Spleen (tissue), 11 donors: ENCODE measurements at regions not wholly inside any gene's neighbourhood (a gene's known extent, or its start where the extent isn't known, plus 50 kb on each side); places are given as distances from the start of the nearest gene placed in this dataset.

Source experiments
- DNase-seq: peaks from one replicate; pipeline ENCODE4 v3.0.0-alpha.2; 2020
- H3K27ac ChIP-seq, 8 donors: fragments of 200-600 bp; sonication (generic) in 7 of 8; 1 replicate in 4 of 8; 2 replicates in 4 of 8; pipeline versions ENCODE4 v1.5.0 to v1.8.0; 2016 to 2021; ENCODE audit warnings: inconsistent platforms in 4 of 8, mild to moderate bottlenecking in 4 of 8, moderate library complexity in 1 of 8
- H3K27me3 ChIP-seq, 7 donors: fragments of 200-600 bp; sonication (generic) in 6 of 7; replicated peaks in 1 of 7; 1 replicate in 4 of 7; 2 replicates in 3 of 7; pipeline versions ENCODE4 v1.5.0 to v1.8.0; 2016 to 2021; ENCODE audit warnings: inconsistent platforms in 3 of 7, mild to moderate bottlenecking in 1 of 7
- H3K36me3 ChIP-seq, 6 donors: fragments of 200-600 bp; sonication (generic) in 5 of 6; 1 replicate in 4 of 6; 2 replicates in 2 of 6; pipeline versions ENCODE4 v1.5.0 to v1.8.0; 2016 to 2021; ENCODE audit warnings: inconsistent platforms in 2 of 6
- H3K4me1 ChIP-seq, 6 donors: fragments of 200-600 bp; sonication (generic) in 5 of 6; 1 replicate in 3 of 6; 2 replicates in 3 of 6; pipeline versions ENCODE4 v1.5.0 to v1.8.0; 2016 to 2021; ENCODE audit warnings: inconsistent platforms in 3 of 6
- H3K4me3 ChIP-seq, 8 donors: fragments of 200-600 bp; sonication (generic) in 7 of 8; 1 replicate in 4 of 8; 2 replicates in 4 of 8; pipeline versions ENCODE4 v1.5.0 to v1.8.0; 2016 to 2021; ENCODE audit warnings: inconsistent platforms in 4 of 8, mild to moderate bottlenecking in 4 of 8, moderate library complexity in 2 of 8
- H3K9me3 ChIP-seq, 8 donors: fragments of 200-600 bp; sonication (generic) in 7 of 8; 1 replicate in 4 of 8; 2 replicates in 4 of 8; pipeline versions ENCODE4 v1.5.0 to v1.8.0; 2016 to 2021; ENCODE audit warnings: inconsistent platforms in 4 of 8
- CTCF ChIP-seq, 11 experiments: fragments of 200-600 bp in 7 of 11; fragments of 450-650 bp in 4 of 11; sonication (generic) in 4 of 11; IDR thresholded peaks in 8 of 11; conservative IDR thresholded peaks in 3 of 11; 1 replicate in 7 of 11; 2 replicates in 4 of 11; pipeline versions ENCODE4 v1.4.0 to v1.8.0; 2016 to 2021; ENCODE audit warnings: antibody characterized with exemption in 11 of 11, inconsistent platforms in 4 of 11, mild to moderate bottlenecking in 1 of 11
- POLR2A ChIP-seq, 3 donors: fragments of 450-650 bp; IDR thresholded peaks; one replicate each; pipeline ENCODE4 v1.5.1; 2017; ENCODE audit warnings: antibody characterized with exemption in 3 of 3, mild to moderate bottlenecking in 1 of 3
- POLR2AphosphoS5 ChIP-seq, 3 donors: sonication (generic); formaldehyde crosslinking; IDR thresholded peaks; one replicate each; pipeline ENCODE4 v1.5.1; 2017; ENCODE audit warnings: antibody characterized with exemption in 3 of 3
- WGBS, 5 donors: extraction: QIAGEN DNeasy Blood & Tissue Kit in 3 of 5; methylation state at CpG; one replicate each; pipeline versions ENCODE4 v1.1.5 to v1.1.7; 2013 to 2018; 5-methylcytosine and 5-hydroxymethylcytosine counted together
- intact Hi-C: fragments of 100-400 bp; cut with DNase I; formaldehyde crosslinking; loops from one replicate; pipeline ENCODE4 v1.15.0; 2023; ENCODE audit warnings: low total_unique reads
- donor health status: healthy with polysubstance abuse.
- donor health status: DM: no; HTN: no; CAD: no; lungs with moderate emphysema.
- donor health status: DM: no; HTN: no; CAD: no.
- donor health status: Bipolar disorder and iron deficiency.
- donor health status: healthy.
- donor health status: DM: no; HTN: no; CAD: no.
- donor health status: DM: yes; HTN: yes; CAD: no.

GRCh38 chr14:83042858-83043257, 1509.2 kb upstream of the SEL1L start:
- intact Hi-C loops: no loop called here
- no peak for DNase-seq
- Histone ChIP-seq H3K4me3 (no peak overlapping the region), H3K9me3 (peaks cover 0 to 12% (median 0%) of the 10 kb centered on the region in 8 donors), H3K27me3 (no peaks in the 10 kb centered on the region), H3K27ac (no peak overlapping the region), H3K4me1 (no peaks in the 10 kb centered on the region), H3K36me3 (no peaks in the 10 kb centered on the region)
- WGBS, 5 donors: 39 to 95% (median 46%) methylated on average over 2 of the region's 2 CpGs
- no peak for TF ChIP-seq CTCF (IDR thresholded peaks at IDR 0.05 in 8 of 11, conservative IDR thresholded peaks at IDR 0.05 in 3 of 11)
- TF ChIP-seq POLR2A (IDR thresholded peaks at IDR 0.05): no peak
- TF ChIP-seq POLR2AphosphoS5 (IDR thresholded peaks at IDR 0.05): no peak

GRCh38 chr14:83044001-83044400, 1510.3 kb upstream of the SEL1L start:
- intact Hi-C loops: no loop called here
- no peak for TF ChIP-seq CTCF (IDR thresholded peaks at IDR 0.05 in 8 of 11, conservative IDR thresholded peaks at IDR 0.05 in 3 of 11)
- TF ChIP-seq POLR2AphosphoS5 (IDR thresholded peaks at IDR 0.05): no peak
- TF ChIP-seq POLR2A (IDR thresholded peaks at IDR 0.05): no peak
- Histone ChIP-seq H3K27ac (no peak overlapping the region), H3K27me3 (no peaks in the 10 kb centered on the region), H3K4me3 (no peak overlapping the region), H3K4me1 (no peaks in the 10 kb centered on the region), H3K36me3 (no peaks in the 10 kb centered on the region), H3K9me3 (peaks cover 0 to 10% (median 0%) of the 10 kb centered on the region in 8 donors)
- no peak for DNase-seq
- 75 to 88% (median 87%) methylated on average over 1 of the region's 1 CpG for WGBS, 5 donors

GRCh38 chr14:83047059-83047830, 1513.6 kb upstream of the SEL1L start:
- H3K4me3 ChIP-seq: no peak overlapping the region
- H3K36me3 ChIP-seq: no peaks in the 10 kb centered on the region
- H3K27me3 ChIP-seq: no peaks in the 10 kb centered on the region
- TF ChIP-seq POLR2A (IDR thresholded peaks at IDR 0.05) (no peak), CTCF (IDR thresholded peaks at IDR 0.05 in 8 of 11, conservative IDR thresholded peaks at IDR 0.05 in 3 of 11) (no peak), POLR2AphosphoS5 (IDR thresholded peaks at IDR 0.05) (no peak)
- intact Hi-C loops: no loop called here
- H3K9me3 ChIP-seq: peaks cover 0 to 7% (median 0%) of the 10 kb centered on the region in 8 donors
- 54 to 64% (median 59%) methylated on average over 2 of the region's 2 CpGs for WGBS, 5 donors
- H3K4me1 ChIP-seq: no peaks in the 10 kb centered on the region
- no peak overlapping the region for H3K27ac ChIP-seq
- no peak for DNase-seq

- DNase-seq: no peak
- no peak for TF ChIP-seq POLR2AphosphoS5 (IDR thresholded peaks at IDR 0.05)
- H3K27ac ChIP-seq: no peak overlapping the region
- H3K27me3 ChIP-seq: no peaks in the 10 kb centered on the region
- H3K4me3 ChIP-seq: no peak overlapping the region
- peaks cover 0 to 9% (median 0%) of the 10 kb centered on the region in 8 donors for H3K9me3 ChIP-seq
- intact Hi-C loops: no loop called here
- H3K36me3 ChIP-seq: no peaks in the 10 kb centered on the region
- 84 to 93% (median 87%) methylated on average over 1 of the region's 1 CpG for WGBS, 5 donors
- H3K4me1 ChIP-seq: no peaks in the 10 kb centered on the region
Observed at GRCh38 chr14:83053022-83053710, 1519.5 kb upstream of the SEL1L start.
